ENCODE measurements at regions not wholly inside any gene's neighbourhood (a gene's known extent, or its start where the extent isn't known, plus 50 kb on each side); places are given as distances from the start of the nearest gene placed in this dataset.

DNA sequence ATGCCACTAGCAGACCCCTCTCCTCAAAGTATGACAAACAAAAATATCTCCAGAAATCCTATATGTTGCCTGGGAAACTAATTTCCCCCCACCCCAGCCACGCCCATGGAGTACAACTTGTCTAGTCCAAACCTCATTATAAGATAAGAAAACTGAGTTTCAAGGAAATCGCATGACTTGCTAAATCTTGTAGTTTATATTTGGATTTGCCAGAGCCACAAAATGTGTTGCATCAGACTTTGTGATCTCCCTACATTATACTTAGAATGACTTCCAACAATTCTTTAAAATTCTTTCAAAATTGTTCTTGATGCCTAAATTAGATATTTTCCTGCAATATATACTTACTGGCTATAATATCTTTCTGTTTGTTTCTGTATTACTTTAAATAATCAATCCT, 1034.4 kb downstream of the IGSF11 start:
- Mint-ChIP-seq H3K9me3 (no peaks in the 10 kb centered on the region), H3K4me3 (no peak overlapping the region), H3K4me1 (ENCODE audit: low read depth) (no peaks in the 10 kb centered on the region), H3K36me3 (ENCODE audit: low read depth) (no peaks in the 10 kb centered on the region), H3K27me3 (ENCODE audit: insufficient read depth) (no peaks in the 10 kb centered on the region), H3K27ac (no peak overlapping the region)
- TF ChIP-seq, protein P1, sequence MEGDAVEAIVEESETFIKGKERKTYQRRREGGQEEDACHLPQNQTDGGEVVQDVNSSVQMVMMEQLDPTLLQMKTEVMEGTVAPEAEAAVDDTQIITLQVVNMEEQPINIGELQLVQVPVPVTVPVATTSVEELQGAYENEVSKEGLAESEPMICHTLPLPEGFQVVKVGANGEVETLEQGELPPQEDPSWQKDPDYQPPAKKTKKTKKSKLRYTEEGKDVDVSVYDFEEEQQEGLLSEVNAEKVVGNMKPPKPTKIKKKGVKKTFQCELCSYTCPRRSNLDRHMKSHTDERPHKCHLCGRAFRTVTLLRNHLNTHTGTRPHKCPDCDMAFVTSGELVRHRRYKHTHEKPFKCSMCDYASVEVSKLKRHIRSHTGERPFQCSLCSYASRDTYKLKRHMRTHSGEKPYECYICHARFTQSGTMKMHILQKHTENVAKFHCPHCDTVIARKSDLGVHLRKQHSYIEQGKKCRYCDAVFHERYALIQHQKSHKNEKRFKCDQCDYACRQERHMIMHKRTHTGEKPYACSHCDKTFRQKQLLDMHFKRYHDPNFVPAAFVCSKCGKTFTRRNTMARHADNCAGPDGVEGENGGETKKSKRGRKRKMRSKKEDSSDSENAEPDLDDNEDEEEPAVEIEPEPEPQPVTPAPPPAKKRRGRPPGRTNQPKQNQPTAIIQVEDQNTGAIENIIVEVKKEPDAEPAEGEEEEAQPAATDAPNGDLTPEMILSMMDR (IDR thresholded peaks at IDR 0.05), result no peak
- DNase-seq, result no peak

DNA sequence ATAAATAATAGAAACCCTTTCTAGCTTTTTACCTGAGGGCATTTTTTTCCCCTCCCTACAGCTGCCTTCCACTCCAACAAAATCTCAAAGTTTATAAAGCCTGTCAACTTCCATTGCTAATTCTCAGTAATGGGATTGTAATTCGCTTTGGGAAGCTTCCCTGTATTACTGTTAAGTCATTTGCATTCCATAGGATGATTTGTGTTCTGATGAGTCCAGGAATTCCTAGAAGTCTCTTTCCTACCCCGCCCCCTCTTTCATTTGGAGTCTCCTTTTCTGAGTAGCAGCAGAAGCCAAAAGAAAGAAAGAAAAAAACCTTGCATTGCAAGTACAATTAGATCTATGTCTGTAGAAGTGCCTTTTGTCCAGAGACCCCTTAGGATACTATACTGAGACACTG, 1033.3 kb downstream of the IGSF11 start:
- Mint-ChIP-seq H3K4me3 (no peak overlapping the region), H3K36me3 (ENCODE audit: low read depth) (no peaks in the 10 kb centered on the region), H3K27me3 (ENCODE audit: insufficient read depth) (no peaks in the 10 kb centered on the region), H3K4me1 (ENCODE audit: low read depth) (no peaks in the 10 kb centered on the region), H3K9me3 (peaks cover 4% of the 10 kb centered on the region; the same call in 1 of the 2 replicates), H3K27ac (no peak overlapping the region)
- TF ChIP-seq, protein P1 (IDR thresholded peaks at IDR 0.05), result no peak
- no peak for DNase-seq

DNA sequence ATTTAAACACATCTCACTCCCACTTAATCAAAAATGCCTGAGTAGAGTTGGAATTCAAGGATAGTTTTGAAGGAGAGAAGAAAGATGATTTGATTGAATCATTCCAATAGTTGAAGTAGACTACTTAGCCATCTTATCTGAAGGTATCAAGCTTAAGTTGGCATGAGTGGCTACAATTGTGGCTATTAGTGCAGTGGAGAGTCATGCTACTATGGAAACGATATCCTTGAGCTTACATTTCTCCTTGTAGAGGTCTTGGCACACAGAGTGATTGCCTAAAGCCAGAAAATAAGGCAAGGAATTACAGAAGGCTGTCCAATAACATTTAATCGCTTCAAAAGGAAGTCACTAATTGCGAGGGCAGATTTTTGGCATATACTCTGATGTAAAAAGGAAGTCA, 1022.7 kb downstream of the IGSF11 start:
- H3K9me3 Mint-ChIP-seq, result peaks cover 28% of the 10 kb centered on the region
- no peaks in the 10 kb centered on the region for H3K4me1 Mint-ChIP-seq (ENCODE audit: low read depth)
- DNase-seq, result no peak
- TF ChIP-seq, protein P1 (IDR thresholded peaks at IDR 0.05), result no peak
- no peaks in the 10 kb centered on the region for H3K27me3 Mint-ChIP-seq (ENCODE audit: insufficient read depth)
- H3K36me3 Mint-ChIP-seq (ENCODE audit: low read depth), result no peaks in the 10 kb centered on the region
- H3K27ac Mint-ChIP-seq, result no peak overlapping the region
- no peak overlapping the region for H3K4me3 Mint-ChIP-seq

DNA sequence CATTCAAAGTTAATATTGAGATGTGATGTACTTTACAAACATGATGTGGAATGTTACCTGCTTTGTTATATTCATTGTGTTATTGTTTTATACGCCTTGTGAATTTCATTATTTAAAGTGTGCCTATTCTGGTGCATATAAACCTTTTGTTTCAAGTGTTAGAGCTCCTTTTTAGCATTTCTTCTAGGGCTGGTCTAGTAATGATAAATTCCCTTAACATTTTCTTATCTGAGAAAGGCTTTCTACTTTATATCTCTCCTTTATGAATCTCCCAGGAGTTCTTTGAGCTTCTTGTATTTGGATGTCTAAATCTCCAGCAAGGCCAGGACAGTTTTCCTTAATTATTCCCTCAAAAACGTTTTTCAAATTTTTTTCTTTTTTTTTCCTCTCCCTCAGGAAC, 1005.6 kb downstream of the IGSF11 start:
- no peaks in the 10 kb centered on the region for H3K27me3 Mint-ChIP-seq (ENCODE audit: insufficient read depth)
- H3K27ac Mint-ChIP-seq, result no peak overlapping the region
- TF ChIP-seq, protein P1 (IDR thresholded peaks at IDR 0.05), result no peak
- H3K4me3 Mint-ChIP-seq, result no peak overlapping the region
- H3K4me1 Mint-ChIP-seq (ENCODE audit: low read depth), result no peaks in the 10 kb centered on the region
- H3K36me3 Mint-ChIP-seq (ENCODE audit: low read depth), result 0 out of 2 replicates have a peak, but pooled peaks cover 6% of the 10 kb centered on the region
- peaks cover 59% of the 10 kb centered on the region for H3K9me3 Mint-ChIP-seq
- no peak for DNase-seq

DNA sequence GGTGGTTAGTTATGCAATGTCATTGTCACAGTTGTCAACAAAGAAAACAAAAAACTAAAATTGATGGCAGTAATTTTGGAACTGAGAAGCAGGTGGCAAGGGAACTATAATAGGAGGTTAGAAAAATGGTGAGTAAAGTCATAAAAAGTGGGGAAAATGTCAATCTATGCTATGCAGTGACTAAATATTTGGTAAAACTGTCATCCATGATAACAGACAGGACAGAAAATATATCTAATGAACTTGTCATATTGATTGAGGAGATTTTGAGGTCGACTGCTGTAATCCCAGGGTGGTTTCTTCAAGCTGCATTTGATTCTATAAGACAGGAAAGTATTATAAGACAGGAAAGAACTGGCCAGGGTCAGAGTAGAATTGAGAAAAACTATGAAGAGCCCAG, 998.4 kb downstream of the IGSF11 start:
- no peak overlapping the region for H3K4me3 Mint-ChIP-seq
- H3K27me3 Mint-ChIP-seq (ENCODE audit: insufficient read depth), result no peaks in the 10 kb centered on the region
- no peak for DNase-seq
- no peaks in the 10 kb centered on the region for H3K36me3 Mint-ChIP-seq (ENCODE audit: low read depth)
- H3K9me3 Mint-ChIP-seq, result peaks cover 44% of the 10 kb centered on the region
- no peaks in the 10 kb centered on the region for H3K4me1 Mint-ChIP-seq (ENCODE audit: low read depth)
- TF ChIP-seq, protein P1 (IDR thresholded peaks at IDR 0.05), result no peak
- H3K27ac Mint-ChIP-seq, result no peak overlapping the region

DNA sequence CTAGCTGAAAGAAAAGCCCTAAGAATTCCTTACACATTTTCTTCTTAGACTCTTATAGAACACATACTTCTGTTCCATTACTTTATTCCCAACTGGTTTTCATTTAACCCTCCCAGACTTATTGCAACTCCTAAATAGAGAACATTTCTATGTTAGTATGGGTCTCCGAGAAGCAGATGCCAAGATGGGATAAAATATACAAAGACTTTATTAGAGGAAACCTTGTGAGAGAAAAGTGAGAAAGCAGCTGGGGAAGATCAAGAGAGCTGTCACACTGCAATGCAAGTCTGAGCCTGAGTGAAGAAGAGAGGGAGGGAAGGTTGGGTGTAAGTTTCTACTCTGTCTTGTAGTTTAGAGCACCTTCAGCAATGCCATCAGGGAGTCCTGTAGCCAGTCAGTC, 979.3 kb downstream of the IGSF11 start:
- no peak overlapping the region for H3K27ac Mint-ChIP-seq
- TF ChIP-seq, protein P1 (IDR thresholded peaks at IDR 0.05), result no peak
- H3K9me3 Mint-ChIP-seq, result peaks cover 34% of the 10 kb centered on the region; the same call in 1 of the 2 replicates
- no peak for DNase-seq
- H3K27me3 Mint-ChIP-seq (ENCODE audit: insufficient read depth), result no peaks in the 10 kb centered on the region; the same call in 1 of the 2 replicates
- H3K4me3 Mint-ChIP-seq, result no peak overlapping the region
- H3K4me1 Mint-ChIP-seq (ENCODE audit: low read depth), result no peaks in the 10 kb centered on the region
- no peaks in the 10 kb centered on the region for H3K36me3 Mint-ChIP-seq (ENCODE audit: low read depth)
